ENCODE measurements at regions not wholly inside any gene's neighbourhood (a gene's known extent, or its start where the extent isn't known, plus 50 kb on each side); places are given as distances from the start of the nearest gene placed in this dataset.

DNA sequence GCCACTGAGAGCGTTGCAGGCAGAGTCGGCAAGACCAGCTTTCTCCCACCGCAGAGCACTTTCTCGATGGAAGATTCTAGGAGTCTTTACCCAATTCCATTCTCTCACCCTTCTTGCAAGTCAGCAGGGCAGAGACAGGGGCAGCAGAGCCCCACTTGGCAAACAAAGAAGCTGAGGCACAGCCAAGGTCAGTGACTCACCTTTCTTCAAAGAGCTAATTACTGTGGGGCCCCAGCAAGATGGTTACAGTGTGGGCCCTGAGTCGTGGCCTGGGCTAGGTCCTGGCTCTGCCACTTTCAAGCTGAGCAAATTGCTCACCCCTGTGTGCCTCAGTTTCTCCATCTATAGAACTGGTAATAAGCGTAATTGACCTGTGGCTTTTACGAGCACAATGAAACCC lies 277.0 kb downstream of the PREX1 start:
- DNase-seq (ENCODE audit: low spot score): no peak
- TF ChIP-seq, protein P1, sequence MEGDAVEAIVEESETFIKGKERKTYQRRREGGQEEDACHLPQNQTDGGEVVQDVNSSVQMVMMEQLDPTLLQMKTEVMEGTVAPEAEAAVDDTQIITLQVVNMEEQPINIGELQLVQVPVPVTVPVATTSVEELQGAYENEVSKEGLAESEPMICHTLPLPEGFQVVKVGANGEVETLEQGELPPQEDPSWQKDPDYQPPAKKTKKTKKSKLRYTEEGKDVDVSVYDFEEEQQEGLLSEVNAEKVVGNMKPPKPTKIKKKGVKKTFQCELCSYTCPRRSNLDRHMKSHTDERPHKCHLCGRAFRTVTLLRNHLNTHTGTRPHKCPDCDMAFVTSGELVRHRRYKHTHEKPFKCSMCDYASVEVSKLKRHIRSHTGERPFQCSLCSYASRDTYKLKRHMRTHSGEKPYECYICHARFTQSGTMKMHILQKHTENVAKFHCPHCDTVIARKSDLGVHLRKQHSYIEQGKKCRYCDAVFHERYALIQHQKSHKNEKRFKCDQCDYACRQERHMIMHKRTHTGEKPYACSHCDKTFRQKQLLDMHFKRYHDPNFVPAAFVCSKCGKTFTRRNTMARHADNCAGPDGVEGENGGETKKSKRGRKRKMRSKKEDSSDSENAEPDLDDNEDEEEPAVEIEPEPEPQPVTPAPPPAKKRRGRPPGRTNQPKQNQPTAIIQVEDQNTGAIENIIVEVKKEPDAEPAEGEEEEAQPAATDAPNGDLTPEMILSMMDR (IDR thresholded peaks at IDR 0.05; ENCODE audit: extremely low read depth, insufficient read depth, missing control alignments): no peak
- in situ Hi-C loops (cut with MboI; ENCODE audit: low pct_unique_long_range_greater_than_20kb, low sequenced_read_pairs, unreplicated experiment): no loop called here

DNA sequence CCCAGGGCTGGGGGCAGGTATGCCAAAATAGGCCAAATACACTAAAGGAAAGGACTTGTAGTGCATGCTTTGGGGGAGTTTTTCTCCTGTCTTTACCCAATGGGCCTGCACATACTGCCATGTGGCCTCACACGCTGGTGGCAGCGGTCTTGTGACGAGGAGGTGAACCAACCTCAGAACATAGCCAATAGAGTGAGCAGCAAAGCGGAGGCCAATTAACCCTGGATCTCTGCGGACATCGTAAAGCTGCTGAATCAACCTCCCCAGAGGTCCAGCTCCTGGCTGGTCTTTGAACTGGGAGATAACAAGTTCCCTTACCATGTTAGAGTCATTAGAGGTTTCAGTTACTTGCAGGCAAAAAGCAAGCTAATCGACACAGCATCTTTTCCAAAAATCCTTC lies 280.1 kb downstream of the PREX1 start:
- TF ChIP-seq, protein P1 (IDR thresholded peaks at IDR 0.05; ENCODE audit: extremely low read depth, insufficient read depth, missing control alignments): no peak
- in situ Hi-C loops (cut with MboI; ENCODE audit: low pct_unique_long_range_greater_than_20kb, low sequenced_read_pairs, unreplicated experiment): no loop called here
- no peak for DNase-seq (ENCODE audit: low spot score)

DNA sequence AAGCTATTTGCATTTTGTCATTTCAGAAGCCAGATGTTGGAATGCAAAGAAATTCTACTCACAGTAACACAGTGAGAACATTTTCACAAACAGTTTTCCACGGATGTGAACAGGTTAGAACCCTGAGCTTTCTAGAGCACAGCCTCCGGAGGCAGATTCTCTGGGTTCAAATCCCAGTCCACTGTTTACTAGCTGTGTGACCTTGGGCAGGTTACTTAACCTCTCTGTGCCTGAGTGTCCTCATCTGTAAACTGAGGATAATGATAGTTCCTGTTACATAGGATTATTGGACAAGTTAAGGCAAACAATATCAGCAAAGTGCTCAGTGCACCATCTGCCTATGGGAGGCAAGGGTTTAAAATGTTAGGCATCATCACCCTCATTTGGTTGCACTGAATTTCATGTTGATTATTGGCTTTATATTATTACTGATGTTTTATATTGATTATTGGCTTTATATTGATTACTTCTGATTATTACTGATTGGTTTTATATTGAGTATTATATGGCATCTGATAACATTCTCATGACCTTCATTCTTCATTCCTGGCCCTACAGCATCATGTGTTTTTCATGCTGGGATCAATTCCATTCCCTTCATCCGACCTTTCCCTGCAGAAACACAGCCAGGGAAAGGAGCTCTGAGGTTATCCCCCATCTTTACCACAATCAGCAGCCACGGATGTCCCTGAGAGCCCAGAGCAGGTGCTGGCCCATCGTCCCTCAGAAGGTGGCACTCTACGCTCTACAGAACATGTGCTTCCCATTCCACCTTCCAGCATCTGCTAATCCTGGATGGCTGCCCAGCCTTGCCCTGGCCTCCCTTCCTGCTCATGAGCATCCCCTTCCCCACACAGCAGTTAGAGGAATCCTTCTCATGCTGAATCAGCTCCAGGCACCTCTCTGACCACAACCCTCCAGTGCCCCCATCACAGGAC lies 283.1 kb downstream of the PREX1 start:
- in situ Hi-C loops (cut with MboI; ENCODE audit: low pct_unique_long_range_greater_than_20kb, low sequenced_read_pairs, unreplicated experiment): no loop called here
- TF ChIP-seq, protein P1 (IDR thresholded peaks at IDR 0.05; ENCODE audit: extremely low read depth, insufficient read depth, missing control alignments): peak; percentile 6
- DNase-seq (ENCODE audit: low spot score): no peak

DNA sequence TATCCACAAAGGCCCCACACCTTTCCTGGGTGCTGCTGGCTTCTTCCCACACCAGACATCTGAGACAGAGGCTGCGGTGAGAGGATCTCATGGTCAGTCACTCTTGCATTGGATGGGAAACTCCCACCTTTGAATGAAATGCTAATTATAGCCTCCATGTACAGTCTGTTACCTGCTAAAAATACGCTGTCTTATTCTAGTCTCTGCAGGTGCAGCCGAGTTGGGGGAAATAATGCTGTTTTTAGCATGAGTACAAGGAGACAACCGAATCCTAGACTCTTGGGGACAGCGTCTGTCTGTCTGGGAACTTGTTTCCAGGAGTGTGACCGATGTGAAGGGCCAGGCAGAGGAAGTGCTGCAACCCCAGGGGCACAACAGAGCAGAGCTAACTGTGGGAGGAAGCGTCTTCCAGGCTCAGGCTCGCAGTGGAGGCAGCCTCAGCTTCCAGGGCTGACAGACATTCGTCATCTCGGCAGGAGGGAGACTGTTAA lies 286.2 kb downstream of the PREX1 start:
- in situ Hi-C loops (cut with MboI; ENCODE audit: low pct_unique_long_range_greater_than_20kb, low sequenced_read_pairs, unreplicated experiment): no loop called here
- TF ChIP-seq, protein P1 (IDR thresholded peaks at IDR 0.05; ENCODE audit: extremely low read depth, insufficient read depth, missing control alignments): no peak
- peak; percentile 64 for DNase-seq (ENCODE audit: low spot score)

DNA sequence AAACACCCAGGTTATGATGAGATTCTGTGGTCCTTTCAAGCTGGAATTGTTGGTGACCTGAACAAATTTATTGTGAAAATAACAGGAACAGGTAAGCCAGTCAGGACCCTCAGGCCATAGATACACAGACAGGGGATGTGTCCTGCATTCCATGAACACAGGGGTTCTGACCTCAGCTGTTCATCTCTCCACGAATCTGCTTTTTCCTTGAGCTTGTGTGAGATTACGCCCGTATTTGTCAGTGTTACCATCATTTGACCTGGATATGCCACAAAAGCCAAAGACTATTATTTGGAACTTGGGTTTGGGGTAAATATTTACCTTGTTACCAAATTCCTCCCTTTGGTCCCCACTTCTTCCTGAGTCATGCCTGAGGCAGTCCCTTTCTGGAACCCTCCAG lies 288.9 kb downstream of the PREX1 start:
- DNase-seq (ENCODE audit: low spot score): no peak
- in situ Hi-C loops (cut with MboI; ENCODE audit: low pct_unique_long_range_greater_than_20kb, low sequenced_read_pairs, unreplicated experiment): no loop called here
- TF ChIP-seq, protein P1 (IDR thresholded peaks at IDR 0.05; ENCODE audit: extremely low read depth, insufficient read depth, missing control alignments): no peak

DNA sequence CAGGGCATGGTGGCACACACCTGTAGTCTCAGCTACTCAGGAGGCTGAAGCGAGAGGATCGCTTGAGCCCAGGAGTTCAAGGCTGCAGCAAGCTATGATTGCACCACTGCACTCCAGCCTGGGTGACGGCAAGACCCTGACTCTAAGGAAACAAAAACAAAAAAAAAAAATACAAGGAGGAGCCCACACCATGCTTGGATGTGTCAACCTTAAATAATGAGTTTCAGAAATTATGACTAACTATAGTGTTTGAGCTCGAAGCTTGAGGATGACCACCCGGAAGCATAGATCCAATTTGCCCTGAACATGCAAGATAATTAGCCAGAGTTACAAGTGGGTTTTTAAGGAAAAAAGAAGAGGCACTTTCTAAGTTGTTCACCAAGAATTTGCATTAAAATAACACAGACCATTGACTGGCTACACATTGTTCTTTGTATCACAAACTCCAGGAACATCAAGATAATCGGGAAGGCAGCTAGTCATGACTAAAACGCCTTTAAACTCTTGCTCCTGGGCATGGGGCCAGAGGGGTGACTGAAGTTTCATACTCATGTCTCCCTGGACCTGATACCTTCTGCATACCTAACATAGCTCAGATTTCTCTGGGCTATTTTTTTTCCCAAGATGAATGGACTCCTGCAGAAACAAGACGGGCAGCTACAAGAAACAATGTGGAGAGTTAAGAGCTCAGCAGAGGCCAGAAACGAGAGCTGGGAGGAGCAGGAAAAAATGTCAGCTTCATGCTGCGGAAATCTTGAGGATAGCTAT lies 289.6 kb downstream of the PREX1 start:
- in situ Hi-C loops (cut with MboI; ENCODE audit: low pct_unique_long_range_greater_than_20kb, low sequenced_read_pairs, unreplicated experiment): no loop called here
- TF ChIP-seq, protein P1 (IDR thresholded peaks at IDR 0.05; ENCODE audit: extremely low read depth, insufficient read depth, missing control alignments): no peak
- DNase-seq (ENCODE audit: low spot score): no peak
